ENCODE measurements at regions not wholly inside any gene's neighbourhood (a gene's known extent, or its start where the extent isn't known, plus 50 kb on each side); places are given as distances from the start of the nearest gene placed in this dataset.

DNA sequence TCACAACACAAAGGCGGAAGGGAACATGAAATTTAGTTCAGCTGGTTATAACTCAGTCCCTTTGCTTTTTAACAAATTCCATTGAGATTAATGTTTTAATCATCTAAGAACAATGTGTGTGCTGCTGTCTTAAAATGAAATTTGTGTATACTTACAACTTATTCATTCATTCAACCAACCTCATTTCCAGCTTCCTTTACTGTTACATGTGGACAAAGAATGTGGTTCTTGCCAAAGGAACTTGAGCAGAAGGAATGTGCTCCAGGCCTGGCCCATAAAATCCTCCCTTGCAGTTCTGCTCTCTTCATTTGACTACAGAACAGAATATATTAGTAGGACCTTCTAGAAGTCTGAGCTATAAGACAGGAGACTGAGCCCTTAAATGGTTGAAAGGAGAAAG is 176.8 kb upstream of the GLRA2 start:
- no peak overlapping the region for H4K91ac ChIP-seq (ENCODE audit: insufficient read length, low read depth, low read length)
- Mint-ChIP-seq H3K27ac (peak overlapping the region in 1 of 3 experiments; percentile 93; a peak in 1 of 7 replicates), H3K4me1 (peaks cover 12 to 16% of the 10 kb centered on the region in 2 experiments), H3K9me3 (peaks cover 70 to 82% of the 10 kb centered on the region in 2 experiments), H3K27me3 (ENCODE audit: low read depth) (no peaks in the 10 kb centered on the region), H3K4me3 (no peak overlapping the region), H3K36me3 (ENCODE audit: insufficient read depth in 1 of 3, low read depth in 3 of 3) (peaks cover 9 to 21% (median 13%) of the 10 kb centered on the region in 3 experiments; a peak in 6 of 7 replicates)
- no peak for DNase-seq
- no peaks in the 10 kb centered on the region for H3K9me3 ChIP-seq (ENCODE audit: control insufficient read depth, low read depth, low read length)
- H3K9ac ChIP-seq (ENCODE audit: extremely low read depth, insufficient read length, low read length): no peak overlapping the region
- no peak overlapping the region for H3K4me2 ChIP-seq (ENCODE audit: insufficient read depth, insufficient read length, low read length)
- H3K4ac ChIP-seq (ENCODE audit: low read depth, low read length): no peak overlapping the region
- H4K8ac ChIP-seq (replicated peaks; ENCODE audit: insufficient read length, low read depth, low read length): no peak overlapping the region
- no peaks in the 10 kb centered on the region for H3K23me2 ChIP-seq (ENCODE audit: insufficient read length, low read depth, low read length, poor library complexity, severe bottlenecking)
- no CpG with 5 or more reads among the region's 1 CpG for WGBS (ENCODE audit: extremely low coverage, insufficient read length, low lambda C conversion rate)
- no peak overlapping the region for H3K56ac ChIP-seq (ENCODE audit: insufficient read length, low read depth, low read length)
- no peak overlapping the region for H2BK15ac ChIP-seq (ENCODE audit: low read depth, low read length)
- no peak overlapping the region for H2BK5ac ChIP-seq (ENCODE audit: insufficient read length, low read length)
- H2AFZ ChIP-seq (ENCODE audit: low read length): no peak overlapping the region
- H3K79me2 ChIP-seq (ENCODE audit: insufficient read depth, low read length): no peaks in the 10 kb centered on the region
- no peak overlapping the region for H2BK12ac ChIP-seq (ENCODE audit: insufficient read length, low read depth, low read length)
- H2BK120ac ChIP-seq (ENCODE audit: low read depth, low read length, poor library complexity, severe bottlenecking): no peak overlapping the region
- H2AK5ac ChIP-seq (ENCODE audit: insufficient read length, low read length): no peak overlapping the region
- peaks cover 4% of the 10 kb centered on the region; the same call in 1 of the 2 replicates for H3K4me1 ChIP-seq (ENCODE audit: insufficient read depth, low read length)
- H4K5ac ChIP-seq (ENCODE audit: insufficient read length, low read depth, low read length): no peak overlapping the region
- H3K79me1 ChIP-seq (ENCODE audit: insufficient read depth, low read depth, low read length, poor library complexity, severe bottlenecking): no peaks in the 10 kb centered on the region
- H3K27me3 ChIP-seq (ENCODE audit: insufficient read depth, low read length): no peaks in the 10 kb centered on the region
- no peak overlapping the region for H3T11ph ChIP-seq (ENCODE audit: low read length)
- no peak overlapping the region for H3K14ac ChIP-seq (ENCODE audit: insufficient read depth, low read length)
- H2BK20ac ChIP-seq (ENCODE audit: low read depth, low read length, poor library complexity, severe bottlenecking): no peak overlapping the region
- H4K20me1 ChIP-seq (ENCODE audit: control insufficient read depth, insufficient read depth, insufficient read length): no peaks in the 10 kb centered on the region
- no peak overlapping the region for H3K23ac ChIP-seq (ENCODE audit: insufficient read length, low read depth, low read length)
- TF ChIP-seq, protein P1, sequence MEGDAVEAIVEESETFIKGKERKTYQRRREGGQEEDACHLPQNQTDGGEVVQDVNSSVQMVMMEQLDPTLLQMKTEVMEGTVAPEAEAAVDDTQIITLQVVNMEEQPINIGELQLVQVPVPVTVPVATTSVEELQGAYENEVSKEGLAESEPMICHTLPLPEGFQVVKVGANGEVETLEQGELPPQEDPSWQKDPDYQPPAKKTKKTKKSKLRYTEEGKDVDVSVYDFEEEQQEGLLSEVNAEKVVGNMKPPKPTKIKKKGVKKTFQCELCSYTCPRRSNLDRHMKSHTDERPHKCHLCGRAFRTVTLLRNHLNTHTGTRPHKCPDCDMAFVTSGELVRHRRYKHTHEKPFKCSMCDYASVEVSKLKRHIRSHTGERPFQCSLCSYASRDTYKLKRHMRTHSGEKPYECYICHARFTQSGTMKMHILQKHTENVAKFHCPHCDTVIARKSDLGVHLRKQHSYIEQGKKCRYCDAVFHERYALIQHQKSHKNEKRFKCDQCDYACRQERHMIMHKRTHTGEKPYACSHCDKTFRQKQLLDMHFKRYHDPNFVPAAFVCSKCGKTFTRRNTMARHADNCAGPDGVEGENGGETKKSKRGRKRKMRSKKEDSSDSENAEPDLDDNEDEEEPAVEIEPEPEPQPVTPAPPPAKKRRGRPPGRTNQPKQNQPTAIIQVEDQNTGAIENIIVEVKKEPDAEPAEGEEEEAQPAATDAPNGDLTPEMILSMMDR (conservative IDR thresholded peaks at IDR 0.05): no peak
- H3K18ac ChIP-seq (ENCODE audit: insufficient read length, low read depth, low read length): no peak overlapping the region
- H3K27ac ChIP-seq (ENCODE audit: insufficient read length, low read depth, low read length): peak overlapping the region; percentile 46
